Sciatic nerve (tissue), 2 donors: ENCODE measurements at regions not wholly inside any gene's neighbourhood (a gene's known extent, or its start where the extent isn't known, plus 50 kb on each side); places are given as distances from the start of the nearest gene placed in this dataset.

ENCODE experiments used
- ATAC-seq: fragments of 200-7000 bp; cut with Tn5 transposase; one replicate; pipeline ENCODE4 v1.9.1; 2020; ENCODE audit warnings: mild to moderate bottlenecking, moderate library complexity
- DNase-seq: peaks from one replicate; pipeline ENCODE4 v3.0.0-alpha.2; 2020; ENCODE audit warnings: low spot score
- intact Hi-C: fragments of 100-400 bp; cut with DNase I; formaldehyde crosslinking; loops from one replicate; pipeline ENCODE4 v1.14.2; 2022
- donor health status: DM: no; HTN: no; CAD: no.
- donor health status: DM: no; HTN: no; CAD: no.

DNA sequence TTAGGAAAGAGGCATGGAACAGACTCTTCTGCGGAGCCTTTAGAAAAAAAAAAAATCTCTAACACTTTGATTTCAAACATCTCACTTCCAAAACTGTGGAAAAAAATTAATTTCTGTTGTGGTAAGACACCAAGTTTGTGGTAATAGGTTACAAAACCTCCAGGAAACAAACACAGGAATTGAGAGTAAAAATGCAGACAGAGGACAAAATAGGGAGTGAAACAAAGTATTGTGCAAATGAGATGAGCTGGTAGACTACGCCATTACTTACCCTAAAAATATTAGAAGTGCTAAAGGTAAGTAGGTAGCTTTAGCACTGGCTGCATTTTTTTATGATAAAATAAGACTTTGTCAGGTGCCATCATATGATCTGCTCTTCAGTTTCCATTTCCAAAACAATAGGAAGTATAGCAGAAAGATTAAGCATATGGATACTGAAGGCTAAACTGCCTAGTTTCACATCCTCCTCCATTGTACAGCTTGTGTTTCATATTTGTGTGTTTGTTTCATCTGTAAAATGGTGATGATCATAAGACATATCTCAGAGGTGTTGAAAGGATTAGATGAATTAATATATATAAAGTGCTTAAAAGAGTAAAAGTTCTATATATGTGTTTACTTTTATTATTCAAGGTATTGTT is 309.2 kb downstream of the NR4A2 start:
- intact Hi-C loops: no loop called here
- DNase-seq: no peak
- ATAC-seq: no peak

DNA sequence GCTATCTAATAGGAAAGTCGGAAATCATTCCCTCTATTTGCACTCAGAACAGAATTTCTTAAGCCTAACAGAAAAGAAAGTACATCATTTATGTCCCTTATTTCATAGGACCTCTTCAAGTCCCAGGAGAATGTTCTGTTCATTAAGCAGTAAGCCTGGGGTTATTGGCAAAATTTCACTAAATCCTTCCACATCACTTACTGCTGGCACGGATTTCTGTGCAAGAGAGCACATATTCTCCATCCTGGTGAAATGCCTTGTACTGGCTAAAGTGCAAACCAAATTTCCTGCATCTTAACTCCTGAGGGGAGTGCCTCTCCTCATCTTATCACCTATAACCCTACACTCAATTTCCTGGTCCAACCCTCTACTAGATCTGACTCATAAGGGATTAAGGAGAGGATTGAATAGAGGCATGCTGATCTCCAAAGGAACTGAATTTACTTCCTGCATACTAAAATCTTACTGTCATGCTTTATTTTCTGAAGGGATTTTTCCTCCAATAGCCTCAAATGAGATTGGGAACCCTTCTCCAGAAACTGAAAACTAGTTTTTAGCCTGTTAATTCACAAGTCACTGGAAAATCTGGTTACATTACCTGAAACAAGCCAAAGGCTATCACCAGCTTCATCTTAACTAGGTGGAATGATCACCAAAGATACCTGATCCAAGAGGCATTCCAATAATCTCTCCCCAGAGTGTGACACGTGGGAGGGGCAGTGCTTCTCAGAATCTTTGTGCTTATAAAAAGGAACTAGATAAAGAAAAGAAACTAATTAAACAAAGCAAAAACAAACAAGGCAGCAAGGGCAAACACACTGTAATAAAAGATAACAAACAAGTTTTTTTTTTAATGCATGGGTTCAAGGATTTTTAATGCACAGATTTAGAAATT is 311.1 kb downstream of the NR4A2 start:
- intact Hi-C loops: no loop called here
- DNase-seq (no peak), ATAC-seq (no peak)

DNA sequence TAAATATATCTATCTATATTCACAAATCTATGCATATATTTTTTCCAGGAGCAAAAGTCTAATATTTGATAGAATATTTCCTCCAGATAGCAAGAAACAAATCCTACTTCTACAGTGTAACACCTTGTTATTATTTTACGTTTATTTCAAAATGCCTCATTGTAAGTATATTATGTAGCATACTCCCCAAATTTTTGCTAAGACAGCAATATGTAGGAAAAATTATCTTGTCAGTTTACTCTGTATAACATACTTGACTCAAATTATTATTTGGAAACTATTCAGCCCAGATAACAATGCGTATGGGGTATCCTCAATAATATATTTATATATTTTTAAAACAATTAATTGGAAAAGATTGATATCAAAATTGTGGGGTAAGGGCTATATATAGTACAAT is 313.2 kb downstream of the NR4A2 start:
- ATAC-seq (no peak), DNase-seq (no peak)
- intact Hi-C loops: no loop called here

DNA sequence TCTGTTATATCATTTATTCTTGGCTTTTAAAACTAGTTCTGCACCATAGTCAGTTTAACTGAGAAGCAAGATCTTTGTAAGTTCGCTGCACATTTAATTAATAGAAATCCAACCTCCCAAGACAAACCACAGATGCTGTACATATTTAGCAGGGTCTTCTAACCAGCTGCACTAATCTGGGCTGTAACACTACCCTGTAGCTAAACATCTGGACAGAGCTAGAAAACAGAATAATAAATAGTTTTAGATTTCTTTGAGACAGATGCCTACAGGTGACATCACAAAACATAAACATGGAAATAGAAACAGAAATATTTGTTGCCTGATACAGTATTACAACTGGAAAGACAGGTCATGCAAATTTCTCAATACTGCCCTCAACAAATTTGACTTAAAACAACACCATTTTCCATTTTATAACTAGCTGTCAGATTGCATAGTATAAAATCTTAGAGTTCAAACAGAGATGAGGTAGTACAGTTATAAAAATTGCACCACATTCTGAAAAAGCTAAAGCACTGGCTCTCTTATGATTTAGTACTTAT is 315.1 kb downstream of the NR4A2 start:
- no peak for DNase-seq
- ATAC-seq: no peak
- intact Hi-C loops: no loop called here

DNA sequence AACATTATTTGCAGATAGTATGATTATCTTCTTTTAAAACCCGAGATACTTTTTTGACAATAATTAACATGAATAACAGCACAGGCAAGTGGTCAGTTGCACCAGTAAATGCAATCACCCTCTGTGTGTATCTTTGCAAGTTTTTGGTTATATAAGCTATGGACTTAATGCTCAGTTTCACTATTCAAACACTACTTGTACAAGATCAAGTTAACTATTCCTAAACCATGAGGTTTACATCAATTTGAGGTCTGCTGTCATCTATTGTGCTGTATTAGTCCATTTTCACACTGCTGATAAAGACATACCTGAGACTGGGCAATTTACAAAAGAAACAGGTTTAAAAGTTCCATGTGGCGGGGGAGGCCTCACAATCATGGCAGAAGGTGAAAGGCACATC is 323.2 kb downstream of the NR4A2 start:
- ATAC-seq (no peak), DNase-seq (no peak)
- intact Hi-C loops: no loop called here

DNA sequence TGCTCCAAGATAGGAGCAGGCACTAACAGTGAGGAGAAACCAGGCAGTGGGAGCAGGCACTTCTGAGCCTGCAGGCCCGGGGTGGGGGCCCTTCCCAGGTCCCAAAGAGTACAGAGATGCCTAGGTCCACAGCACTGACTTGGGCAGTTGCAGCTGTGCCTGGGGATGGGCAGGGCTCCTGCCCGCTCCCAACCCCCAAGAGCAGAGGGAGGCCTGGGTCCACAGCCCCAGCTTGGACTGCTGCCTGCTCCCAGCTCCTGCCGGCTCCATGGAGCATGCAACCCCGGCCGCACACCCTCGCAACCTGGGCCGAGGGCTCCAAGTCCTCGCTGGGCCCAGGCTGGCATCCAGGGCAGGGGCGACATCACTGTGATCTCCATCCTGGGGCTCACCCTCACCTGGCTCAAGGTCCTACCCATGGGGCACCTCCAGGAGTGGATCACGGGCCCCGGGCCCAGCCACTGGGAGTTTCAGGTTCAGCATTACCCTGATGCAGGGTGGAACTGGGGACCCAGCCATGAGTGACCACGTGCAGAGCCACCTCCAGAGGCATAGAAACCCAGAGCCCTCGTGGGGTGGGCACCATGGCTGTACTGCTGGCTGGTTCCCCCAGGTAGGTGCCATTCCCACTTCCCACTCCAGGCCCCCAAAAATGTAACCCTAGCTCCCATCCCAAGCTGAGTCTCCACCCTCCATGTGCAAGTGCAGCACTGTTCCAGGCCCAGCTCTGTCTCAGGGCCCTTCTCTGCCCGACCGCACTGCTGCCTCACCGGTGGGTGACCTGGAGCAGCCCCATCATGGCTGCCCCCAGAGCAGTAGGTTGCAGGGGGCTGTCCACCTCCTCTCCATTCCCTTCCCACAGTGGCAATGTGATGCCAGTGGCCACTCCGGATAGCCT is 325.6 kb downstream of the NR4A2 start:
- intact Hi-C loops: no loop called here
- ATAC-seq: peak; percentile 47
- DNase-seq: no peak

DNA sequence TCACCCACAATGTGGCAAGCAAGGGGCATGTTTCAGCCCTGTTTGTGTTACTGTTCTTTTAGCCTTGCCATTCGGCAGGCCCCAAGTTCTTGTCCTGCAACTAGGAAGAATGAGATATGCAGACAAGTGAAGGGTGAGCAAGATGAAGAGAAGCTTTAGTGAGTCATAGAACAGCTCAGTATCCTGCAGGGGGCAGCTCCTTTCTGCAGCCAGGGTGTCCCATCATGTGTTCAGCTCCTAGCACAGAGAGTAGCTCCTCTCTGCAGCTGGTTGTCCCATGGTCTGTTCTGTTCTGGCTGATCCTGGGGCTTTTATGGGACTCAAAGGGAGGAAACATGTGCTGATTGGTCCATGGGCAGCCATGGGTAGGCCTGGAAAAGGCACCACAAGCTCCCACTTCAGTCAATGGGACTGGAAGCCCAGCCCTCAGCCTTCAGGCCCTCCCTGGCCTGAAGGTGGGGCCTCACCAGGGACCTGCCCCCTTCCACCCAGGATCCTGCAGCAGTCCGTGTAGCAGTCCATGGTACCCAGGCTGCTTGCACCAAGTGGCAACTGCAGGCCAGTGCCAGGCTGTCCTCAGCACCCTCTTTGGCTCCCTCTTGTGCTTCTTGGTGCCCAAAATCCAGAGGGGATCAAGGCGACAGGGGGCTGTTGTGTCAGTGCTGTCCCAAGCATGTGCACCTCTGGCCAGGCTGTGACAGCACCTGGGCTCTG is 326.4 kb downstream of the NR4A2 start:
- DNase-seq (no peak), ATAC-seq (peak; percentile 28)
- intact Hi-C loops: no loop called here

DNA sequence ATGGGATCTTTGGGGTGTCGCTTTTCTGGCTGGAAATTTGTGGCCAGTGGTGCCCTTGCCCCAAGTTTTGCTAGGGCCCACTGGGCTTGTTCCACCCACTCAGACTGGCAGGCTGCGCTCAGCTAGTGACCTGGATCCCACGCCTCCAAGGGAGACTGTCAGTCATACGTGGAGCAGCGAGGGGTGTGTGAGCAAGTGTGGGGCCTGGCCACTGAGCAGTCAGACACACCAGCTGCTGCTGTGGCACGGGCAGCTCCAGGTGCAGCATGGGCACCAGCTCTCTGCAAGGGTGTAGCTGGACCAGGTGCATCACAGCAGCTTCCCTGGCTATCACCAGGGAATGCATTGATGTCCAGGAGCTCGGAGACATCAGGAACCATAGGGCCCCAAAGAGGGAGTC is 327.0 kb downstream of the NR4A2 start:
- intact Hi-C loops: no loop called here
- no peak for DNase-seq
- ATAC-seq: peak; percentile 41

DNA sequence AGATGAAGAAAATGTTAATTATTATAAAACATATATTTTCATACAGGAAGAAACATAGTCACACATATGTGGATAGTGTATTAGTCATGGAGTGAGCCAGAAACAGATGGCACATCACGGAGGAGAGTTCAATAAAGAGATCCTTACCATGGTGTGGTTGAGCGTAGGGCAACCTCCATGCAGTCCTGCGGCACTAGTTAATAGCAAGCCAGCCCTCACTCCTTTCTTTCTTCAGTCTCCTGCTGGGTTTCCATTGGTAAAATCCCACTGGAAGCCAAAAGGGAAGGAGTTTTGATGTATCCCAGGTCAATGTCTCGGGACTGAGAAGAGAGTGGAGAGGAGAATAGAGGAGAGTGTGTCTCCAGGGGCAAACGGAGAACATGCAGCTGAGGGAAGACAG is 328.1 kb downstream of the NR4A2 start:
- DNase-seq (no peak), ATAC-seq (no peak)
- intact Hi-C loops: no loop called here

DNA sequence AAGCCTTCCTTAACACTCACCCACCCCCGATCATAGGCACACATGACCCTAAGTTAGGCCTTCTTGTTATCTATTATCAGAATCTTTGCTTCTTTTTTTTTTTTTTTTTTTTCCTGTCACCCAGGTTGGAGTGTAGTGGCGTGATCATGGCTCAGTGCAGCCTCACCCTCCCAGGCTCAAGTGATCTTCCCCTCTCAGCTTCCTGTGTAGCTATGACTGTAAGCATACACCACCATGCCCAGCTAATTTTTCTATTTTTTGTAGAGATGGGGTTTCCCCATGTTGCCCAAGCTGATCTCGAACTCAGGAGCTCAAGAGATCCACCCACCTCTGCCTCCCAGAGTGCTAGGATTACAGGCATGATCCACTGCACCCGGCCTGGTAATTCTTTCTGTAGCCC is 328.7 kb downstream of the NR4A2 start:
- no peak for DNase-seq
- no peak for ATAC-seq
- intact Hi-C loops: no loop called here

DNA sequence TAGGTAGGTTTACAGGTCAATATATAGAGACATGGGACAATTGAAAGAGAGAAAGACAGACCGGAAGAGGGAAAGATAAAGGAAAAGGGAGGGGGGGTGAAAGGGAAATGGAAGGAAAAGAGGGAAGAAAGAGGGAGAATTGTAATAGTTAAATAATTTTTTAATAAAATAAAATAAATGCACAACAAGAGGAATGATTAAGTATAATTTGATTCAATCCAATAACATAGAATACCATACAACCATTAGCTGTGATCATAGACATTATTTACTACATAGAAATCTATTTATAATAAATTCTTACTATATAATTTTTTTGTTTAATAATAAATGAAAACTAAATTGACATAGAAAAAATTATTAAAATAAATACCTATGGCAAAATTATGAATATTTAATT is 330.7 kb downstream of the NR4A2 start:
- DNase-seq: no peak
- ATAC-seq: no peak

DNA sequence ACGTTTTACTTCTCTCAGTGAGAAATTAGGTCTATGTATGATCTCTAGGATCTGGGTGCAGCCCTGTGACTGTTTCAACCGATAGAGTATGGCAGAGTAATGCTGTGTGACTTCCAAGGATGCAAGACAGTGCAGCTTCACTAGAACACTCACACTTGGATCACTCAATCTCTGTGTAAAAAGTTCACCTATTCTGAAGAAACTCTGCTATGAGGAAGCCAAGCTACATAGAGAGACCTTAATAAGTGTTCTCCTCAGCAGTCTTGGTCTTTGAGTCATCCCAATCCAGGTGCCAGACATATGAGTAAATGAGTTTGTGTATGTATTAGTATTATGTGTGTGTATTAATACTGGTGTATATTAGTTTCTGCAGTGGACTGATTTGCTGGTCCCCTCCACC is 335.0 kb downstream of the NR4A2 start:
- ATAC-seq (no peak), DNase-seq (no peak)
- intact Hi-C loops: no loop called here

More for the DNA sequence above, 330.7 kb downstream of the NR4A2 start:
- intact Hi-C loops: no loop called here

DNA sequence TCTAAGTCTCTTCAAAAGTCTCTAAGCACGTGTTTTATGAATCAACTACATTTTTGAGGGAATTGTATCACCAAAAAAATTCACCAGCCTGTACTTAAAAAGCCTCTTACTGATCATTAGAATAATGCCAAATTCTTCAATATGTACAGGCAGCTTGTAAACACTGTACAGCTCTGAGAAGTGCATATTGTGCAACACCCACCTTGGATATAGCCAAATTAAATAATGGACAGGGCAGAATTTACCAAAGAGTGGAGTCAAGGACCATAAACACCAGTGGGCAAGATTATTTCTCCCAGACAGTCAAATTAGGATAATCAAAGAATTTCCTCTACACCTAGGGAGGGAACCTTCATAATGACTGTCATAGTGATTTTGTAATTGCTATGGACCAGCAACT is 338.2 kb downstream of the NR4A2 start:
- ATAC-seq: no peak
- no peak for DNase-seq
- intact Hi-C loops: no loop called here

DNA sequence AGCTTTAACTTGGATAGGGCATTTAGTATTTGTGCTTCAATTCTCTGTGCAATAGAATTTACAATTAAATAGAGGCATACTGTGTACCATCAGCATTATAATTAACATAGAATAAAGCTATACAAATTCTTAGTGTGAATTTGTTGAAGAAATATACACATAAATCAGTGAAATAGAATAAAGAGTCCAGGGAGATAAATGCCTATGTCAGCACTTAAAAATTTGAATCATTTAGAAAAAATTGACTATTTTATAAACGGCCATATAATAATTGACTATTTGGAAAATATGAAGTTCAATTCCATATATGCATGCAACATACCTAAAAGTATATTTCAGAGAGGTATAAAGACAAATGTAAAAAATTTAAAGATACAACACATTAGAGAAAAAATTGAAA is 348.7 kb downstream of the NR4A2 start:
- DNase-seq: no peak
- intact Hi-C loops: no loop called here
- no peak for ATAC-seq

DNA sequence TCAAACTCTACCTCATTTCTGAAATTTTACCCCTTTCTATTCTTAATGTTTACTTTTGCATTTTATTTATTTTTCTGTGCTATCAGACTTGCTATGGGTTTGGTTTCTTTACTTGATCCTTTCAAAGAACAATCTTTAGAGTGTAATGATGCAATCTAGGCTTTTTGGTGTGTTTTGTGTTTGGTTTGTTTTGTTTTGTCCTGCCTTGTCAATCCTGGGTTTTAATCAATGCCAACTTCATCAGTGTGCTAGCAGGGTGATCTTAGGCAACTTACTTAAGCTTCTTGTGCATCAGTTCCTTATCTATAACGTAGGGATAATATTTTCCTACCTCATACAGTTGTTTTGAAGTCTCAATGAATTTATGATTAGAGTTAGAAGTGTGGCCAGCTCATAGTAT is 350.4 kb downstream of the NR4A2 start:
- intact Hi-C loops: no loop called here
- ATAC-seq: no peak
- DNase-seq: no peak

DNA sequence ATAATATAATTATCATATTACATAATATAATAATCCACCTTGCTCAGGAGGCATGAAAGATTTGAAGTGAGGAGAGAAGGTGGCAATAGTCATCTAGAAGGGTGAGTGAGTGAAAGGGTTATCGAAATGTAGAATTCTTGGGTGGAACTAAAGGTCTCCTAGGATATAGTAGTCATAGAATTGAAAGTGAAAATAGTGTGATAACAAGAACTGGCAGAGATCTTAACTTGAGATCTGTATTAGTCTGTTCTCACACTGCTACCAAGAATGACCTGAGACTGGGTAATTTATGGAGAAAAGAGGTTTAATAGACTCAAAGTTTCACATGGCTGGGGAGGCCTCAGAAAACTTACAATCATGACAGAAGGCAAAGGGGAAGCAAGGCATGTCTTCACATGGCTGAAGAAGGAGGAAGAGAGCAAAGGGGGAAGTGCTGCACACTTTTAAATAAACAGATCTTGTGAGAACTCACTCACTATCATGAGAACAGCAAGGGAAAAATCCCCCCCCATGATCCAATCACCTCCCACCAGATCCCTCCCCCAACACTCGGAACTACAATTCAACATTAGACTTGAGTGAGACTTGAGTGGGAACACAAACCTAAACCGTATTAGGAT is 351.5 kb downstream of the NR4A2 start:
- DNase-seq (no peak), ATAC-seq (no peak)
- intact Hi-C loops: no loop called here

DNA sequence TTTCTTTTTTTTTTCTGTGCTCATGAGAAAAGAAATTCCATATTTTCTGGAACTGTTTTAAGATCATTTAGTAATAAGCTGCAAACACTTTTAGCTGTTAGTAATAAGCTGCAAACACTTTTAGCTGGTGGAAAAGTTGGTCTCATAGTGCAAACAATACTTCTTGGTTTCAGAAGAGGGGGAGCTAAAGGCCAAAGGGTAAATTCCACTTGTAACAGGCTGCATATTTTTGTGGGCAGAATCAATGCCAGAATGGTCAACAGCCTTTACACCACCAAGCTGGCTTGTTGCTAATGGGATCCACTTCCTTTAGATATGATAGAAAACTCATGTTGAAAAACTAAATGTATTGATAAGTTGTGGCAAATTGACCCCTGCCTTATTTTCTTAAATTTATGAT is 356.8 kb downstream of the NR4A2 start:
- ATAC-seq (peak; percentile 58), DNase-seq (no peak)
- intact Hi-C loops: no loop called here

DNA sequence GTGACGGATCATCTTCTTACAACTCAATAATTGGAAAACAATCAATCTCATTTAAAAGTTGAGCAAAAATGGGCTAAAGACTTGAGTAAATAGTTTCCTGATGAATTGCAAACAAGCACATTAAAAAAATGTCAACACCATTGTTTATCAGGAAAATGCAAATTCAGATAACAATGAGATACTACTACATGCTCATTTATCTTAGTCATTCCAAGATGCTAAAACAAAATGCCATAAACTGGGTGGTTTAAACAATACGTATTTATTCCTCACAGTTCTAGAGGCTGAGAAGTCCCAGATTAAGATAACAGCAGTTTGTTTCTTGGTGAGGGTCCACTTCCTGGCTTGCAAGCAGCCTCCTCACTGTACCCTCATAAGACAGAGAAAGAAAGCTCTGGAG is 359.6 kb downstream of the NR4A2 start:
- ATAC-seq (no peak), DNase-seq (no peak)
- intact Hi-C loops: no loop called here
